Fibroblast of villous mesenchyme (primary cell): ENCODE measurements at regions not wholly inside any gene's neighbourhood (a gene's known extent, or its start where the extent isn't known, plus 50 kb on each side); places are given as distances from the start of the nearest gene placed in this dataset.

Experiments used
- DNase-seq: peaks from one replicate; pipeline ENCODE4 v3.0.0-alpha.2; 2010; ENCODE audit warnings: low read depth
- H3K4me3 ChIP-seq: 2 replicates; pipeline ENCODE4 v1.5.1; 2011; ENCODE audit warnings: low read depth, mild to moderate bottlenecking, low read length
- TF ChIP-seq, protein P1 (sequence below): IDR thresholded peaks from 2 replicates; pipeline ENCODE4 v1.5.1; 2012; ENCODE audit warnings: low read depth, mild to moderate bottlenecking, low read length; ENCODE audit not compliant: insufficient read depth

DNA sequence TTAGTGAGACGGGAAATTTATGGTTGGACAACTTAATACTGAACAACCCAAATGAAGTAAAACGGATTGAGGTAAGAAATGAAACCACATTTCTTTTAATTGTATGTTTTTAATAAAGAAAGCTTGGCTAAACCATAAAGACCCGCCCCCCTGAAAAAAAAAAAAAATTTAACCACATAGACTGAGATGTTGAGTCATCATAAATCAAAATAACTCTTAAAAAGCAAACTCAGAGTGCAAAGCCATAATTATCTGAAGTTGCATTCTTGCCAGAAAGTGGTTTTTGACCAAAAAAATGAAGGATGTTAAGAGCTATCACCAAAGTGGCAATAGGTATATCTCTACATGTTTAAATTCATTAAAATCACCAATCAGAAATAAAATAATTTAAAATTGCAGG lies 101.8 kb upstream of the COL21A1 start:
- peak; percentile 45 for DNase-seq
- H3K4me3 ChIP-seq = no peak overlapping the region
- TF ChIP-seq, protein P1, sequence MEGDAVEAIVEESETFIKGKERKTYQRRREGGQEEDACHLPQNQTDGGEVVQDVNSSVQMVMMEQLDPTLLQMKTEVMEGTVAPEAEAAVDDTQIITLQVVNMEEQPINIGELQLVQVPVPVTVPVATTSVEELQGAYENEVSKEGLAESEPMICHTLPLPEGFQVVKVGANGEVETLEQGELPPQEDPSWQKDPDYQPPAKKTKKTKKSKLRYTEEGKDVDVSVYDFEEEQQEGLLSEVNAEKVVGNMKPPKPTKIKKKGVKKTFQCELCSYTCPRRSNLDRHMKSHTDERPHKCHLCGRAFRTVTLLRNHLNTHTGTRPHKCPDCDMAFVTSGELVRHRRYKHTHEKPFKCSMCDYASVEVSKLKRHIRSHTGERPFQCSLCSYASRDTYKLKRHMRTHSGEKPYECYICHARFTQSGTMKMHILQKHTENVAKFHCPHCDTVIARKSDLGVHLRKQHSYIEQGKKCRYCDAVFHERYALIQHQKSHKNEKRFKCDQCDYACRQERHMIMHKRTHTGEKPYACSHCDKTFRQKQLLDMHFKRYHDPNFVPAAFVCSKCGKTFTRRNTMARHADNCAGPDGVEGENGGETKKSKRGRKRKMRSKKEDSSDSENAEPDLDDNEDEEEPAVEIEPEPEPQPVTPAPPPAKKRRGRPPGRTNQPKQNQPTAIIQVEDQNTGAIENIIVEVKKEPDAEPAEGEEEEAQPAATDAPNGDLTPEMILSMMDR = no peak

DNA sequence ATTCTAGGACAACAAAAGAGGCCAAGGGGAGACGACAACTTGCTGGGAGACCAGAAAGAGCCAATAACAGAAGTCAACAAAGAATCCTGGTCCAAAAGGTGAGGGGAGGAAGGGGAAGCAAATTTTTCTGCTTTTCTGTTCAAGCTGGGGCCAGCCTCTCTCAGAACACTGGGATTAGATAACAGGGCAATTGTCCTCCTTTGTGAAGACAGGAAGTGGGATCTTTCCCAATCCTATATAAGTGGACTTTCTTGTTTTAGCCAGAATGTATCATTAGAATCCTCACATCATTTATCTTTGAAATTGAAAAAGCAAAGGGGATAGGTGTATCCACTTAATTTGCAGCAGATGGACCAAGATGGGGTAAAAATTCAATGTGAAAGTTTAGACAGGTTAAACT lies 101.2 kb upstream of the COL21A1 start:
- TF ChIP-seq, protein P1 = no peak

DNA sequence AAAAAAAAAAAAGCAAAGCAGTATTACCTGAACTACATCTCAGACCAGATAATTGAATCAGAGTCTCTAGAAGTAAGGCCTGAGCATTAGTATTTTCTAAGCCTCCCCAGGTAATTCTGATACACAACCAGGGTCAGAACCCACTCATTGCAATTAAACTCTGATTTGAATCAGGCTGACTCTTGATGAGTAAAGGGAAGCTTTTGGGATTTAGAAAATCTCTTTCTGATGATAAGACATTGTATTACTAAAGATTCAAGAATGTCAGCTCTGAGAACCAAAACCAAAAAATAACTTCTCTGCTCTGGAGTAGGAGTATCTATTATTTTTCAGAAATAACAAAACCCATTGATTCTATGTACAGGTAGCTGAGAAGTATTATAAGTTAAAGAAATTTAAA lies 100.1 kb upstream of the COL21A1 start:
- no peak for DNase-seq
- TF ChIP-seq, protein P1 = no peak
- H3K4me3 ChIP-seq = no peak overlapping the region

More for the DNA sequence above, 101.2 kb upstream of the COL21A1 start:
- H3K4me3 ChIP-seq = no peak overlapping the region
- no peak for DNase-seq

DNA sequence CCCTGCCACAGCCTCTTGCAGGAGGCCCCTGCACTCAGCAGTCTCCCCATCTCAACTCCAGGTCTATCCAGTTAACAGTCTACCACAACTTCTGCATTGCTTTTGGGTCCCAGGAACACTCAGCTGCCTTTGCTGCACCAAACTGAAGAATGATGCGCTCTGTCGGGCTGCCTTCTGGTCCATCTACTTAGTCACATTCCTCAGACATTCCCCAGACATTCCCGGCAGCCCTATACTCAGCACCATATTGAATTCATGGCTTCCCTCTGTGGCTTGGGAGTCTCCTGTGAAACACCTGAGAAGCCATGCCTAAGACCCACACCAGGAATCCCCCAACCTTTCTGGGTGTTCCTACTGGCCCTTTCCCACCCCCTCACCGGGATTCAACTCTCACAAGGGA lies 99.6 kb upstream of the COL21A1 start:
- TF ChIP-seq, protein P1 = no peak
- DNase-seq = no peak
- no peak overlapping the region for H3K4me3 ChIP-seq

DNA sequence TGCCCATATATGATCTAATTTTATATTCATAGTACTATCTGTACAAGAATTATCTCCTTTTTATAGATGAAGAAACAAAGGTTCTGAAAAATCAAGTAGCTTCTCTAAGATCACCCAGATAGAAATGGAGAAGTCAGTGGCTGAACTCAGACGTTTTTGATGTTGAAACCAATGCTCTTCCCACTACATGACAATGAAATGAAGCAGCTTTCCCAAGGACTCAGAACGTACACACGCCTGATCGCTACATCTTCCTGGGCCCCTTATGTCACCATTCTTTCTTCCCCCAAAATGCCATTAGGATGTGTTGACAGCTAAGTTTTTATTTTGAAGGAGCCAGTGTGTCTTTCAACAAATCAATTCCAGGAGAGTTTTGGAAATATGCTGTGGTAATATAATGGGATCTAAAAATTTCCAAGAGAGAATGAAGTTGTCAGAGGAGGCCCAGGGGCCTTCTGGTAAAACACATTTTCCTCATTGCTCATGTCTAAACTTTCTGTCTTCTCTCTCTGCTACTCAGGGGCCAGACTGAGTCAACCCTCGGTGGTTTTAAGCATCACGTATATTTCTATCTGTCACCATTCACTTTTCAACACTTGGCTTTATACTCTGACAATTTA lies 98.1 kb upstream of the COL21A1 start:
- no peak overlapping the region for H3K4me3 ChIP-seq
- TF ChIP-seq, protein P1 = no peak
- DNase-seq = no peak

DNA sequence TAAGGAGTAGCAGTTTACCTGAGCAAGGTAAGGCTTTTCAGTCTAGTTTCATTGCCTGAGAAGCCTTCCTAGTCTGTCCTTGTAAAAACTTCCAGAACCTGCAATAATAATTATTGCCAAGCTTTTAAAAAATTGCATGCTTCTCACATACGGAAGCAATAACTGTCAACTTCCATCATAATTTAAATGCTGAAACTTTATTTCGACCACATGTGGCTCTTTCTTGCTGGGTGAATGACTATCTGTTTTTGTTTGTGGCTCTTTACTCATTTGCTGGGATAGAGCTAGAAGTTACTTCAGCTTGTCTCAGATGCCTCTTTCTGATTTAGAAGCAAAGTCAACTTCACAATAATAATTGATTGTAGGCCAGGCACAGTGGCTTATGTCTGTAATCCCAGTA lies 95.9 kb upstream of the COL21A1 start:
- peak; percentile 61 for DNase-seq
- TF ChIP-seq, protein P1 = no peak

DNA sequence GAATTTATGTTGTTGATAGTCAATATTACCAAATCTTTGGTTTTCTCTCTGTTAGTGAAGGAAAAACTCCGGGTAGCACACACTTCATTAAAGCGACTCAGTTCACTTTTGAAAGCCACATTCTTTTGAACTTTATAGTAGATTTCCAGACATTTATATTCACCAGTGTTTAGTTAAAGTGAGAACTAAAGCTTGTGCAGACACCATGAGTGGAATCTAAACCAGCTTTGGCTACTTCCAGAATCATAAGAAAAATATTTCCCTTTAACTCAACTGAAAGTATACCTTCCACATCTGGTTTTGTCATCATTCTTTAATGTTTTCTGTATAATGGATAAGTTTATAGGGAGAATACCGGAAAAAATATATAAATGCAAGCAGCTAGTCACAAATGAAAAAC lies 92.1 kb upstream of the COL21A1 start:
- no peak overlapping the region for H3K4me3 ChIP-seq
- TF ChIP-seq, protein P1 = no peak
- no peak for DNase-seq

More for the DNA sequence above, 95.9 kb upstream of the COL21A1 start:
- no peak overlapping the region for H3K4me3 ChIP-seq
